CD14-positive monocyte (primary cell): ENCODE measurements at regions not wholly inside any gene's neighbourhood (a gene's known extent, or its start where the extent isn't known, plus 50 kb on each side); places are given as distances from the start of the nearest gene placed in this dataset.

Source experiments
- DNase-seq, 3 donors: peaks; one replicate each; pipeline ENCODE4 v3.0.0-alpha.2; 2011 to 2022
- H2AFZ ChIP-seq: 2 replicates; pipeline ENCODE4 v1.6.0; 2012; ENCODE audit warnings: mild to moderate bottlenecking, low read depth, low read length, inconsistent platforms; ENCODE audit not compliant: insufficient read depth, poor library complexity, severe bottlenecking
- H3K27ac ChIP-seq, 2 donors: 1 replicate in 1 of 2; 2 replicates in 1 of 2; pipeline ENCODE4 v1.5.1; 2012 to 2013; ENCODE audit warnings: low read length in 2 of 2, control low read depth in 1 of 2, inconsistent platforms in 1 of 2, low read depth in 1 of 2, mild to moderate bottlenecking in 1 of 2
- H3K27me3 ChIP-seq, 2 donors: one replicate each; pipeline versions ENCODE4 v1.6.0 to v1.6.1; 2011 to 2013; ENCODE audit warnings: low read length in 2 of 2; ENCODE audit not compliant: control insufficient read depth in 2 of 2, insufficient read depth in 2 of 2
- H3K36me3 ChIP-seq, 2 donors: replicated peaks in 1 of 2; 1 replicate in 1 of 2; 2 replicates in 1 of 2; pipeline versions ENCODE4 v1.5.1 to v1.6.1; 2012 to 2013; ENCODE audit warnings: low read length in 2 of 2, control low read depth in 1 of 2, inconsistent platforms in 1 of 2, mild to moderate bottlenecking in 1 of 2; ENCODE audit not compliant: insufficient read depth in 2 of 2, control insufficient read depth in 1 of 2
- H3K4me1 ChIP-seq, 2 donors: 1 replicate in 1 of 2; 2 replicates in 1 of 2; pipeline versions ENCODE4 v1.5.1 to v1.6.1; 2012 to 2013; ENCODE audit warnings: low read length in 2 of 2, control low read depth in 1 of 2, inconsistent platforms in 1 of 2, mild to moderate bottlenecking in 1 of 2, moderate library complexity in 1 of 2; ENCODE audit not compliant: insufficient read depth in 2 of 2, control insufficient read depth in 1 of 2
- H3K4me2 ChIP-seq: replicated peaks from 2 replicates; pipeline ENCODE3; 2012; ENCODE audit warnings: low read length, moderate library complexity, mild to moderate bottlenecking; ENCODE audit not compliant: poor library complexity, severe bottlenecking; ENCODE audit errors: extremely low read depth
- H3K4me3 ChIP-seq, 3 experiments: fragments of 200-600 bp in 1 of 3; sonication (generic) in 1 of 3; replicated peaks in 1 of 3; 1 replicate in 2 of 3; 2 replicates in 1 of 3; pipeline ENCODE4 v1.5.1; 2011 to 2013; ENCODE audit warnings: low read length in 3 of 3, mild to moderate bottlenecking in 3 of 3, control low read depth in 2 of 3, low read depth in 2 of 3, inconsistent platforms in 1 of 3, moderate library complexity in 1 of 3
- H3K79me2 ChIP-seq: 2 replicates; pipeline ENCODE4 v1.6.0; 2012; ENCODE audit warnings: mild to moderate bottlenecking, control low read depth, inconsistent platforms, low read length, moderate library complexity; ENCODE audit not compliant: insufficient read depth
- H3K9ac ChIP-seq: 2 replicates; pipeline ENCODE4 v1.6.0; 2017; ENCODE audit warnings: low read length, mild to moderate bottlenecking; ENCODE audit not compliant: insufficient read depth, poor library complexity, severe bottlenecking
- H3K9me3 ChIP-seq, 2 donors: replicated peaks in 1 of 2; 1 replicate in 1 of 2; 2 replicates in 1 of 2; pipeline versions ENCODE4 v1.5.1 to v1.6.1; 2012 to 2013; ENCODE audit warnings: low read length in 2 of 2, control low read depth in 1 of 2; ENCODE audit not compliant: control insufficient read depth in 1 of 2, insufficient read depth in 1 of 2
- H4K20me1 ChIP-seq: 2 replicates; pipeline ENCODE4 v1.6.0; 2012; ENCODE audit warnings: mild to moderate bottlenecking, low read length, control low read depth, moderate library complexity; ENCODE audit not compliant: insufficient read depth
- H3K27ac Mint-ChIP-seq, 7 donors: one replicate each; pipeline ENCODE4 v1.8.0; 2020; ENCODE audit warnings: mild to moderate bottlenecking in 7 of 7, mixed read lengths in 7 of 7, moderate library complexity in 6 of 7, inconsistent platforms in 2 of 7
- H3K27me3 Mint-ChIP-seq, 3 donors: one replicate each; pipeline ENCODE4 v1.8.0; 2021 to 2022; ENCODE audit warnings: low read depth in 3 of 3, mild to moderate bottlenecking in 3 of 3, mixed read lengths in 3 of 3, moderate library complexity in 3 of 3, inconsistent platforms in 1 of 3
- H3K36me3 Mint-ChIP-seq, 2 donors: one replicate each; pipeline ENCODE4 v1.8.0; 2020; ENCODE audit warnings: mixed read lengths in 2 of 2, inconsistent platforms in 1 of 2, mild to moderate bottlenecking in 1 of 2
- H3K4me1 Mint-ChIP-seq: one replicate; pipeline ENCODE4 v1.8.0; 2020; ENCODE audit warnings: mild to moderate bottlenecking, mixed read lengths
- H3K4me3 Mint-ChIP-seq, 2 donors: one replicate each; pipeline ENCODE4 v1.8.0; 2020; ENCODE audit warnings: mild to moderate bottlenecking in 2 of 2, mixed read lengths in 2 of 2, moderate library complexity in 1 of 2
- H3K9me3 Mint-ChIP-seq, 7 donors: one replicate each; pipeline ENCODE4 v1.8.0; 2020 to 2022; ENCODE audit warnings: mixed read lengths in 7 of 7, mild to moderate bottlenecking in 6 of 7, moderate library complexity in 6 of 7, inconsistent platforms in 2 of 7
- WGBS: methylation state at CpG from one replicate; pipeline ENCODE4 v1.1.5; 2013; ENCODE audit warnings: missing lambda C conversion rate; ENCODE audit not compliant: insufficient coverage; 5-methylcytosine and 5-hydroxymethylcytosine counted together
- intact Hi-C, 2 donors: fragments of 100-400 bp; cut with micrococcal nuclease; formaldehyde crosslinking; loops; one replicate each; pipeline versions ENCODE4 v1.15.0 to v1.15.1; 2023
- TF ChIP-seq, protein P1 (sequence below): fragments of 200-600 bp; IDR thresholded peaks from one replicate; pipeline ENCODE4 v1.8.0; 2022; ENCODE audit warnings: antibody characterized with exemption, mild to moderate bottlenecking

DNA sequence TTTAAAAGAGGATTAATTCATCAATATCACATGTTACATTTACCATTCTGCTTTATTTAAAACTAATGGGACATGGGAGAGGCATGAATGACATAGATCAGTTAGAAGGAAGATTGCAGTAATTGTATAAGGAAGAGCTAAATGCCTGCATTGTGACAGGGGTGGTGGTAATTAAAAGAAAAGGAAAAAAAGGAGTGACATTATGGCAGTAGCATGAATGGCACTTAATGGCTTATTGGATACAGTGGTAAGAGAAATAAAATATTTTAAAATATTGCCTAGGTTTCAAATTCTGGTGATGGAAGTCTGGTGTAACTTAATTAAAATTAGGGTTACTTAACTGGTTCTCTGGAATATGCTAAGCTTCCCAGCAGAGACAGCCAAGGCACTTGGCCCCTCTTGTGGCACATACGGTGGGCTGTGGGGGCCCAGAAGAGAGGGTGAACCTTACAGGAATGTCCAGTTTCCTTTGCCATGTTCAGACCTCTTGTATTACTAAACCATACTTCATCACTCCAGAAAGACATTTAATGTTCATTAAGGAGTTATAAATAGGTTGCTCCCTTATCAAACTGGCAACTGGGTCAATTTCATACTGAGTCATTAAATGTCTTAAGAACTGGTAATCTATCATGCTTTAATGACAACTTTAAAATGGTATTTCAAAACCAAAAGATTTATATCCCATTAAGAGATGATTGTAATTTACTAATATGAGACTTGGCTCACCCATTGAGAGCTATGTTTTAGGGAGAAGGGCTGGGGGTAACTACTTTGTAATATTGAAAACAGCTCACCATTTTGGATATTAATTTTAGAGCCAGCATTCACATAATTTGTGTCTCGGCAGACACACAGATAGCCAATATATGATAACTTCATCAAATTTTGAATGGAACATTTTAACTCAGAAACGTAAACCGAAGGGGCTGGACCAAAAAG, 798.9 kb upstream of the PIK3C3 start:
- Histone ChIP-seq H4K20me1 (no peaks in the 10 kb centered on the region), H2AFZ (no peak overlapping the region), H3K4me1 (no peaks in the 10 kb centered on the region), H3K4me2 (no peak overlapping the region), H3K9me3 (no peaks in the 10 kb centered on the region), H3K27me3 (no peaks in the 10 kb centered on the region), H3K27ac (no peak overlapping the region), H3K36me3 (no peaks in the 10 kb centered on the region), H3K4me3 (no peak overlapping the region), H3K79me2 (no peaks in the 10 kb centered on the region), H3K9ac (no peak overlapping the region)
- DNase-seq: no peak
- 80% methylated on average over 1 of the region's 4 CpGs for WGBS
- TF ChIP-seq, protein P1, sequence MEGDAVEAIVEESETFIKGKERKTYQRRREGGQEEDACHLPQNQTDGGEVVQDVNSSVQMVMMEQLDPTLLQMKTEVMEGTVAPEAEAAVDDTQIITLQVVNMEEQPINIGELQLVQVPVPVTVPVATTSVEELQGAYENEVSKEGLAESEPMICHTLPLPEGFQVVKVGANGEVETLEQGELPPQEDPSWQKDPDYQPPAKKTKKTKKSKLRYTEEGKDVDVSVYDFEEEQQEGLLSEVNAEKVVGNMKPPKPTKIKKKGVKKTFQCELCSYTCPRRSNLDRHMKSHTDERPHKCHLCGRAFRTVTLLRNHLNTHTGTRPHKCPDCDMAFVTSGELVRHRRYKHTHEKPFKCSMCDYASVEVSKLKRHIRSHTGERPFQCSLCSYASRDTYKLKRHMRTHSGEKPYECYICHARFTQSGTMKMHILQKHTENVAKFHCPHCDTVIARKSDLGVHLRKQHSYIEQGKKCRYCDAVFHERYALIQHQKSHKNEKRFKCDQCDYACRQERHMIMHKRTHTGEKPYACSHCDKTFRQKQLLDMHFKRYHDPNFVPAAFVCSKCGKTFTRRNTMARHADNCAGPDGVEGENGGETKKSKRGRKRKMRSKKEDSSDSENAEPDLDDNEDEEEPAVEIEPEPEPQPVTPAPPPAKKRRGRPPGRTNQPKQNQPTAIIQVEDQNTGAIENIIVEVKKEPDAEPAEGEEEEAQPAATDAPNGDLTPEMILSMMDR: no peak
- intact Hi-C loops: no loop called here
- no peaks in the 10 kb centered on the region for H3K36me3 Mint-ChIP-seq
- no peak overlapping the region for H3K4me3 Mint-ChIP-seq
- H3K27me3 Mint-ChIP-seq: peaks cover 0 to 5% (median 2%) of the 10 kb centered on the region in 3 donors
- H3K9me3 Mint-ChIP-seq: peaks cover 0 to 2% (median 0%) of the 10 kb centered on the region in 7 donors
- H3K4me1 Mint-ChIP-seq: no peaks in the 10 kb centered on the region
- H3K27ac Mint-ChIP-seq: no peak overlapping the region

DNA sequence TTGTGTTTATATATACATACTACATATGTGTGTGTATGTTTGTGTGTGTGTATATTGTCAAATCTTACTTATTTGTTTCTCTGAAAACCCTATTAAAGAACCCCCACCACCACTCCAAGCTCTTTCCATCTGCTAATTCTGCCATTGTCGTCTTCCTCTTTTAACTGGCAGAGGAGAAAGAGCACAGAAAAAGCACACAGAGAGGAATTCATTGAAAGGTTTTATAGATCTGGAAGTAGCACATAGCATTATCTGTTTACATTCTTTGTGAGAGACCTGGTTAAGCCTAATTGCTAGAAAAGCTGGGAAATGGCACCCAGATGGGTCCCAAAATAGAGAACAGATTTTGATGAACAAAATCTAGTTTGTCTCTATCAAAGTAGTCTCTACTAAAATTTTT, 800.0 kb upstream of the PIK3C3 start:
- Mint-ChIP-seq H3K36me3 (no peaks in the 10 kb centered on the region), H3K4me3 (no peak overlapping the region), H3K27ac (no peak overlapping the region), H3K27me3 (peaks cover 0 to 5% (median 0%) of the 10 kb centered on the region in 3 donors), H3K9me3 (no peaks in the 10 kb centered on the region), H3K4me1 (no peaks in the 10 kb centered on the region)
- H3K4me2 ChIP-seq: no peak overlapping the region
- no peaks in the 10 kb centered on the region for H3K4me1 ChIP-seq
- intact Hi-C loops: no loop called here
- H3K4me3 ChIP-seq: no peak overlapping the region
- no peak overlapping the region for H3K27ac ChIP-seq
- no peaks in the 10 kb centered on the region for H4K20me1 ChIP-seq
- H3K36me3 ChIP-seq: no peaks in the 10 kb centered on the region
- H3K79me2 ChIP-seq: no peaks in the 10 kb centered on the region
- H3K9ac ChIP-seq: no peak overlapping the region
- H3K27me3 ChIP-seq: no peaks in the 10 kb centered on the region
- no peak overlapping the region for H2AFZ ChIP-seq
- TF ChIP-seq, protein P1: no peak
- WGBS: no CpG with 5 or more reads among the region's 1 CpG
- H3K9me3 ChIP-seq: no peaks in the 10 kb centered on the region
- DNase-seq: no peak
